ENCODE measurements at regions not wholly inside any gene's neighbourhood (a gene's known extent, or its start where the extent isn't known, plus 50 kb on each side); places are given as distances from the start of the nearest gene placed in this dataset.

DNA sequence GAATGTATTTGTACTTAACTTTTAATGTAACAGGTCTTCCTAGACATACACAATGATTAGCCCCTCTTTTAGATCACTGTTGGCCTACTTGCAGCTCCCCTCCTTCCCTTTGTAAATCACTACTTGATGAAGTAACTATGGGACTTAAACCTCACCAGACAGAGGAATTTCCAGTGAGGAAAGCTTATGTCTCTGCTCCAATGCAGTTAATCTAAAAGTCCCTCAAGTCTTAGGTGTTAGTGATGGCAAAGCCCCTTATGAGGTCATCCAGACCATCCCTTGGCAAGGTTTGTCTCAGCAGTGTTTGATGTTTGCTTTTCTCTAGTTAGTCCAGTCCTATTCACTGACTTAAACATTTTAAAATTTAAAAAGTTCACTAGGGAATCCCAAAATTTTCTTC is 877.3 kb upstream of the INTU start:
- no peak for FAIRE-seq

DNA sequence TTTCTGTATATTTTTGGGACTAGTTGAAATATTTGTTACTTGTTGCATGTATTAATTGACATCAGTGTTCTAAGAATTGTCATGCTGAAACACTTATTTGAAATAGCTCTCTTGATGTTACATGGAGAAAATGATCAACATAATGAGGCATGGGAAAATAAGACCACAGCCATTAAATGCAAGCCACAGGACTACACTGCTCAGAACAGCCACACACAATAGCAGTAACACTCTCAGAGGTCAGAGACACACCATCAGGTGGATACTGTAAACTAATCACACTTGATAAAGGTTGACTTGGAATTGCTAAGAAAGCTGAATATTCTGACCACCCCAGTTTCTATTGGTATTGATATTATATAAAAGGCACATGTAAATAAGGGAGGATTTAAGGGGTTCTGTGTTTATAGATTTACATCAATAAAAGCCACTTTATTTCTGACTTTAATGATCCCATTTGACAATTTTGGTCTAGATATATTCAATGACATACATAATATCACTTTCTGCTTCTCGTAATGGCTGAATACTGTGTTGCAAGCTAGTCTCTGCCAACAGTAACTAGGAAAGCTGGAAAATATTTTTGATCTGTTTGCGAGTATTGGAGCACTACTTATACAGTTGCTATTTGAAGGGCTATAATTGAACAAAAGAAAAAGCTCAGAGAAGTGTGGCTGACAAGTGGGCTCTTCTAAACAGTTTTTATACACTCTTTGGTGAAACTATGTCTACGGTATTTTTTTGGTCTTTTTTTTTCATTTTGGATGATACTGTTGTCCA is 876.5 kb upstream of the INTU start:
- Histone ChIP-seq H3K4me1 (ENCODE audit: insufficient read depth, low read length) (no peaks in the 10 kb centered on the region), H3K36me3 (ENCODE audit: insufficient read depth, low read length) (no peaks in the 10 kb centered on the region), H3K27me3 (ENCODE audit: insufficient read depth, low read length) (no peaks in the 10 kb centered on the region), H3K27ac (ENCODE audit: low read depth, low read length) (no peak overlapping the region), H4K20me1 (ENCODE audit: insufficient read depth, low read length) (no peaks in the 10 kb centered on the region), H3K9me3 (ENCODE audit: insufficient read depth, low read depth, low read length) (no peaks in the 10 kb centered on the region), H3K4me2 (ENCODE audit: low read length) (no peak overlapping the region), H3K4me3 (ENCODE audit: insufficient read depth, low read depth, low read length) (no peak overlapping the region), H3K9ac (ENCODE audit: low read length) (no peak overlapping the region), H2AFZ (ENCODE audit: low read depth, low read length) (no peak overlapping the region), H3K79me2 (ENCODE audit: insufficient read depth, low read length) (no peaks in the 10 kb centered on the region)
- Mint-ChIP-seq H3K27me3 (ENCODE audit: low read depth, unreplicated experiment) (no peaks in the 10 kb centered on the region), H3K36me3 (ENCODE audit: low read depth, unreplicated experiment) (no peaks in the 10 kb centered on the region), H3K27ac (ENCODE audit: unreplicated experiment) (no peak overlapping the region), H3K4me1 (ENCODE audit: low read depth, unreplicated experiment) (peaks cover 5% of the 10 kb centered on the region), H3K9me3 (ENCODE audit: unreplicated experiment) (no peaks in the 10 kb centered on the region), H3K4me3 (ENCODE audit: unreplicated experiment) (no peak overlapping the region)
- TF ChIP-seq EZH2 (IDR thresholded peaks at IDR 0.05; ENCODE audit: insufficient read depth, low read length) (no peak), CTCF (IDR thresholded peaks at IDR 0.05; ENCODE audit: insufficient read depth, low read depth, low read length) (no peak)
- DNase-seq (ENCODE audit: low read depth) (no peak), FAIRE-seq (no peak)

More for the DNA sequence above, 877.3 kb upstream of the INTU start:
- H3K4me1 Mint-ChIP-seq (ENCODE audit: low read depth, unreplicated experiment): peaks cover 5% of the 10 kb centered on the region
- H3K27me3 Mint-ChIP-seq (ENCODE audit: low read depth, unreplicated experiment): no peaks in the 10 kb centered on the region
- TF ChIP-seq EZH2 (IDR thresholded peaks at IDR 0.05; ENCODE audit: insufficient read depth, low read length): no peak
- TF ChIP-seq CTCF (IDR thresholded peaks at IDR 0.05; ENCODE audit: insufficient read depth, low read depth, low read length): no peak
- H3K4me3 Mint-ChIP-seq (ENCODE audit: unreplicated experiment): no peak overlapping the region
- no peak for DNase-seq (ENCODE audit: low read depth)
- H3K9me3 Mint-ChIP-seq (ENCODE audit: unreplicated experiment): no peaks in the 10 kb centered on the region
- no peaks in the 10 kb centered on the region for H3K9me3 ChIP-seq (ENCODE audit: insufficient read depth, low read depth, low read length)
- H3K4me2 ChIP-seq (ENCODE audit: low read length): no peak overlapping the region
- H3K4me3 ChIP-seq (ENCODE audit: insufficient read depth, low read depth, low read length): no peak overlapping the region
- H2AFZ ChIP-seq (ENCODE audit: low read depth, low read length): no peak overlapping the region
- no peaks in the 10 kb centered on the region for H3K36me3 Mint-ChIP-seq (ENCODE audit: low read depth, unreplicated experiment)
- no peaks in the 10 kb centered on the region for H3K79me2 ChIP-seq (ENCODE audit: insufficient read depth, low read length)
- H3K27me3 ChIP-seq (ENCODE audit: insufficient read depth, low read length): no peaks in the 10 kb centered on the region
- H4K20me1 ChIP-seq (ENCODE audit: insufficient read depth, low read length): no peaks in the 10 kb centered on the region
- H3K36me3 ChIP-seq (ENCODE audit: insufficient read depth, low read length): no peaks in the 10 kb centered on the region
- no peak overlapping the region for H3K27ac ChIP-seq (ENCODE audit: low read depth, low read length)
- H3K9ac ChIP-seq (ENCODE audit: low read length): no peak overlapping the region
- no peak overlapping the region for H3K27ac Mint-ChIP-seq (ENCODE audit: unreplicated experiment)
- H3K4me1 ChIP-seq (ENCODE audit: insufficient read depth, low read length): no peaks in the 10 kb centered on the region

- TF ChIP-seq CTCF (IDR thresholded peaks at IDR 0.05; ENCODE audit: insufficient read depth, low read depth, low read length) (no peak), EZH2 (IDR thresholded peaks at IDR 0.05; ENCODE audit: insufficient read depth, low read length) (no peak)
- Mint-ChIP-seq H3K9me3 (ENCODE audit: unreplicated experiment) (no peaks in the 10 kb centered on the region), H3K27me3 (ENCODE audit: low read depth, unreplicated experiment) (no peaks in the 10 kb centered on the region), H3K4me1 (ENCODE audit: low read depth, unreplicated experiment) (peaks cover 4% of the 10 kb centered on the region), H3K4me3 (ENCODE audit: unreplicated experiment) (no peak overlapping the region), H3K27ac (ENCODE audit: unreplicated experiment) (no peak overlapping the region), H3K36me3 (ENCODE audit: low read depth, unreplicated experiment) (no peaks in the 10 kb centered on the region)
- Histone ChIP-seq H3K4me1 (ENCODE audit: insufficient read depth, low read length) (no peaks in the 10 kb centered on the region), H3K27me3 (ENCODE audit: insufficient read depth, low read length) (no peaks in the 10 kb centered on the region), H3K79me2 (ENCODE audit: insufficient read depth, low read length) (no peaks in the 10 kb centered on the region), H3K9ac (ENCODE audit: low read length) (no peak overlapping the region), H3K4me2 (ENCODE audit: low read length) (no peak overlapping the region), H3K9me3 (ENCODE audit: insufficient read depth, low read depth, low read length) (no peaks in the 10 kb centered on the region), H3K36me3 (ENCODE audit: insufficient read depth, low read length) (no peaks in the 10 kb centered on the region), H4K20me1 (ENCODE audit: insufficient read depth, low read length) (no peaks in the 10 kb centered on the region), H2AFZ (ENCODE audit: low read depth, low read length) (no peak overlapping the region), H3K27ac (ENCODE audit: low read depth, low read length) (no peak overlapping the region), H3K4me3 (ENCODE audit: insufficient read depth, low read depth, low read length) (no peak overlapping the region)
- peak; percentile 73 for DNase-seq (ENCODE audit: low read depth)
- no peak for FAIRE-seq
Measured at GRCh38 chr4:126757219-126757618, 875.5 kb upstream of the INTU start.
